ENCODE measurements at regions not wholly inside any gene's neighbourhood (a gene's known extent, or its start where the extent isn't known, plus 50 kb on each side); places are given as distances from the start of the nearest gene placed in this dataset.
A peak's percentile ranks its signal among the peaks of the same experiment; 100 is the strongest.

- no peak for DNase-seq (ENCODE audit: low spot score)
- TF ChIP-seq REST (IDR thresholded peaks at IDR 0.05): no peak
- no peak for TF ChIP-seq HNF4G (IDR thresholded peaks at IDR 0.05)
- no peak for TF ChIP-seq HNF4A (conservative IDR thresholded peaks at IDR 0.05)
- no peak for TF ChIP-seq SP1 (IDR thresholded peaks at IDR 0.05)
- TF ChIP-seq MAX (IDR thresholded peaks at IDR 0.05): no peak
- H3K9me3 ChIP-seq (ENCODE audit: control insufficient read depth in 4 of 4, low read length in 3 of 4): no peaks in the 10 kb centered on the region
- no peak overlapping the region for H3K27ac ChIP-seq (ENCODE audit: low read depth in 1 of 2, low read length in 2 of 2)
- 52% methylated on average over 1 of the region's 1 CpG for WGBS
- H3K36me3 ChIP-seq (ENCODE audit: control insufficient read depth in 4 of 4, insufficient read depth in 3 of 4, low read depth in 1 of 4, low read length in 3 of 4): no peaks in the 10 kb centered on the region
- no peak overlapping the region for H3K9ac ChIP-seq (ENCODE audit: low read depth in 1 of 2, low read length in 2 of 2)
- no peak overlapping the region for H3K4me3 ChIP-seq (ENCODE audit: low read depth in 1 of 3, low read length in 3 of 3)
- H3K27me3 ChIP-seq (ENCODE audit: control insufficient read depth in 4 of 4, insufficient read depth in 4 of 4, low read length in 3 of 4): no peaks in the 10 kb centered on the region
- peaks cover 0 to 9% (median 4%) of the 10 kb centered on the region in 4 donors for H3K4me1 ChIP-seq (ENCODE audit: control insufficient read depth in 4 of 4, insufficient read depth in 4 of 4, low read length in 3 of 4)
Measured at GRCh38 chr11:92347454-92347853, 122.8 kb downstream of the FAT3 start.

- Histone ChIP-seq H3K4me3 (ENCODE audit: low read depth in 1 of 3, low read length in 3 of 3) (no peak overlapping the region), H3K9ac (ENCODE audit: low read depth in 1 of 2, low read length in 2 of 2) (no peak overlapping the region), H3K9me3 (ENCODE audit: control insufficient read depth in 4 of 4, low read length in 3 of 4) (no peaks in the 10 kb centered on the region), H3K4me1 (ENCODE audit: control insufficient read depth in 4 of 4, insufficient read depth in 4 of 4, low read length in 3 of 4) (peaks cover 0 to 9% (median 4%) of the 10 kb centered on the region in 4 donors), H3K27me3 (ENCODE audit: control insufficient read depth in 4 of 4, insufficient read depth in 4 of 4, low read length in 3 of 4) (no peaks in the 10 kb centered on the region), H3K27ac (ENCODE audit: low read depth in 1 of 2, low read length in 2 of 2) (no peak overlapping the region), H3K36me3 (ENCODE audit: control insufficient read depth in 4 of 4, insufficient read depth in 3 of 4, low read depth in 1 of 4, low read length in 3 of 4) (no peaks in the 10 kb centered on the region)
- 80% methylated on average over 4 of the region's 4 CpGs for WGBS
- DNase-seq (ENCODE audit: low spot score): no peak
- TF ChIP-seq TAF1 (conservative IDR thresholded peaks at IDR 0.05) (no peak), HNF4A (conservative IDR thresholded peaks at IDR 0.05) (no peak), RAD21 (IDR thresholded peaks at IDR 0.05) (no peak), FOXA1 (IDR thresholded peaks at IDR 0.05) (no peak), ZBTB33 (IDR thresholded peaks at IDR 0.05) (no peak)
Measured at GRCh38 chr11:92349486-92350156, 125.0 kb downstream of the FAT3 start.

GRCh38 chr11:92357344-92357743 is 132.7 kb downstream of the FAT3 start:
- Histone ChIP-seq H3K9ac (ENCODE audit: low read depth in 1 of 2, low read length in 2 of 2) (no peak overlapping the region), H3K36me3 (ENCODE audit: control insufficient read depth in 4 of 4, insufficient read depth in 3 of 4, low read depth in 1 of 4, low read length in 3 of 4) (no peaks in the 10 kb centered on the region), H3K9me3 (ENCODE audit: control insufficient read depth in 4 of 4, low read length in 3 of 4) (no peaks in the 10 kb centered on the region), H3K27me3 (ENCODE audit: control insufficient read depth in 4 of 4, insufficient read depth in 4 of 4, low read length in 3 of 4) (no peaks in the 10 kb centered on the region), H3K4me1 (ENCODE audit: control insufficient read depth in 4 of 4, insufficient read depth in 4 of 4, low read length in 3 of 4) (peaks cover 0 to 8% (median 2%) of the 10 kb centered on the region in 4 donors), H3K27ac (ENCODE audit: low read depth in 1 of 2, low read length in 2 of 2) (no peak overlapping the region), H3K4me3 (ENCODE audit: low read depth in 1 of 3, low read length in 3 of 3) (no peak overlapping the region)
- DNase-seq (ENCODE audit: low spot score): no peak
- TF ChIP-seq HNF4A (conservative IDR thresholded peaks at IDR 0.05) (peak; percentile 69 to 71), EGR1 (IDR thresholded peaks at IDR 0.05; ENCODE audit: low read depth in 2 of 2) (no peak), RXRA (IDR thresholded peaks at IDR 0.05) (peak; percentile 39 to 64), FOXA1 (IDR thresholded peaks at IDR 0.05) (peak; percentile 72), TAF1 (conservative IDR thresholded peaks at IDR 0.05) (no peak), CTCF (IDR thresholded peaks at IDR 0.05; ENCODE audit: low read depth, low read length, missing input control) (no peak), YY1 (IDR thresholded peaks at IDR 0.05) (peak; percentile 39), SP1 (IDR thresholded peaks at IDR 0.05) (peak; percentile 60), MAX (IDR thresholded peaks at IDR 0.05) (no peak), RAD21 (IDR thresholded peaks at IDR 0.05) (peak; percentile 36 to 40), REST (IDR thresholded peaks at IDR 0.05) (no peak), GABPA (IDR thresholded peaks at IDR 0.05 in 1 of 2, conservative IDR thresholded peaks at IDR 0.05 in 1 of 2) (no peak), HNF4G (IDR thresholded peaks at IDR 0.05) (peak; percentile 16), NR2F2 (IDR thresholded peaks at IDR 0.05) (no peak)

Data from liver (tissue), 8 donors.